ENCODE measurements at regions not wholly inside any gene's neighbourhood (a gene's known extent, or its start where the extent isn't known, plus 50 kb on each side); places are given as distances from the start of the nearest gene placed in this dataset.

DNA sequence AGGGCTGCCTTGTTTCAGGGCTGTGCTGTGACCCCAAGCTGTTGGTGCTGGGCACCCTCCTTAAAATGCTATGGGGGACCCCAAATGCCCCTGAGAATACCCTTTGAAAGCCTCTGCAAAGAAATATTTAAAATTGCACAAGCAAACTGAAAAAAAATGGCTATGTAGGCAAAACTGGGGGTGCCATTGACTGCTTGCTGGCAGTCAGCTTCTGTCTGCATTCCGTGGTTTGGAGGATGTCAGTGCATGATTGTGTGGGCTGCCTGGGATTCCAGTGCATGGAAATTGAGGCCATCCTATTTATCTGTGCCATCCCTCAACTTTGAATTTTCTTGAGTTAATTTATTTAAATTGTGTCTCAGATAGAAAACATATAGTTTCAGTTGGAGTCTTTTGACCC lies 113.7 kb upstream of the RTL1 start:
- TF ChIP-seq, protein P1, sequence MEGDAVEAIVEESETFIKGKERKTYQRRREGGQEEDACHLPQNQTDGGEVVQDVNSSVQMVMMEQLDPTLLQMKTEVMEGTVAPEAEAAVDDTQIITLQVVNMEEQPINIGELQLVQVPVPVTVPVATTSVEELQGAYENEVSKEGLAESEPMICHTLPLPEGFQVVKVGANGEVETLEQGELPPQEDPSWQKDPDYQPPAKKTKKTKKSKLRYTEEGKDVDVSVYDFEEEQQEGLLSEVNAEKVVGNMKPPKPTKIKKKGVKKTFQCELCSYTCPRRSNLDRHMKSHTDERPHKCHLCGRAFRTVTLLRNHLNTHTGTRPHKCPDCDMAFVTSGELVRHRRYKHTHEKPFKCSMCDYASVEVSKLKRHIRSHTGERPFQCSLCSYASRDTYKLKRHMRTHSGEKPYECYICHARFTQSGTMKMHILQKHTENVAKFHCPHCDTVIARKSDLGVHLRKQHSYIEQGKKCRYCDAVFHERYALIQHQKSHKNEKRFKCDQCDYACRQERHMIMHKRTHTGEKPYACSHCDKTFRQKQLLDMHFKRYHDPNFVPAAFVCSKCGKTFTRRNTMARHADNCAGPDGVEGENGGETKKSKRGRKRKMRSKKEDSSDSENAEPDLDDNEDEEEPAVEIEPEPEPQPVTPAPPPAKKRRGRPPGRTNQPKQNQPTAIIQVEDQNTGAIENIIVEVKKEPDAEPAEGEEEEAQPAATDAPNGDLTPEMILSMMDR (conservative IDR thresholded peaks at IDR 0.05) = no peak
- TF ChIP-seq ZFX (IDR thresholded peaks at IDR 0.05) = no peak
